Naive thymus-derived CD4-positive, alpha-beta T cell (primary cell): ENCODE measurements at regions not wholly inside any gene's neighbourhood (a gene's known extent, or its start where the extent isn't known, plus 50 kb on each side); places are given as distances from the start of the nearest gene placed in this dataset.

Experiments
- ATAC-seq: fragments of 150-1000 bp; cut with Tn5 transposase; 2 replicates; pipeline ENCODE4 v1.10.0; 2021; ENCODE audit warnings: mild to moderate bottlenecking, moderate library complexity
- CTCF ChIA-PET: fragments of 350-600 bp; sonication (Branson Sonifier 250); formaldehyde crosslinking; loops from one replicate; lab custom pipeline; 2021; ENCODE audit warnings: antibody characterized with exemption; lab: Charles Lee
- POLR2A ChIA-PET: fragments of 350-600 bp; sonication (Branson Sonifier 250); formaldehyde crosslinking; loops from one replicate; lab custom pipeline; 2021; ENCODE audit warnings: antibody characterized with exemption, inconsistent platforms; lab: Charles Lee
- DNase-seq, 9 donors: peaks; one replicate each; pipeline versions ENCODE4 v3.0.0 to v3.0.0-alpha.2; 2020 to 2022; ENCODE audit warnings: mixed read lengths in 1 of 9
- H3K27ac ChIP-seq: one replicate; pipeline ENCODE4 v1.7.0; 2013; ENCODE audit warnings: mild to moderate bottlenecking, low read depth, low read length, moderate library complexity
- H3K27me3 ChIP-seq, 2 donors: one replicate each; pipeline ENCODE4 v1.7.0; 2013; ENCODE audit warnings: low read length in 2 of 2, mild to moderate bottlenecking in 2 of 2, moderate library complexity in 2 of 2; ENCODE audit not compliant: control insufficient read depth in 2 of 2, insufficient read depth in 2 of 2
- H3K36me3 ChIP-seq, 3 experiments: 1 replicate in 2 of 3; 2 replicates in 1 of 3; pipeline ENCODE4 v1.7.0; 2013; ENCODE audit warnings: low read length in 3 of 3, mild to moderate bottlenecking in 3 of 3, moderate library complexity in 1 of 3; ENCODE audit not compliant: insufficient read depth in 3 of 3, control insufficient read depth in 2 of 3
- H3K4me1 ChIP-seq, 2 donors: one replicate each; pipeline ENCODE4 v1.7.0; 2013; ENCODE audit warnings: low read length in 2 of 2, mild to moderate bottlenecking in 2 of 2, moderate library complexity in 1 of 2; ENCODE audit not compliant: control insufficient read depth in 2 of 2, insufficient read depth in 2 of 2
- H3K4me3 ChIP-seq: 2 replicates; pipeline ENCODE4 v1.7.0; 2013; ENCODE audit warnings: mild to moderate bottlenecking, low read length
- H3K9me3 ChIP-seq, 3 experiments: 1 replicate in 2 of 3; 2 replicates in 1 of 3; pipeline ENCODE4 v1.7.0; 2013; ENCODE audit warnings: low read length in 3 of 3; ENCODE audit not compliant: control insufficient read depth in 2 of 3
- H3K27ac Mint-ChIP-seq, 9 donors: one replicate each; pipeline ENCODE4 v1.8.0; 2020 to 2022; ENCODE audit warnings: mixed read lengths in 9 of 9, mild to moderate bottlenecking in 8 of 9, moderate library complexity in 5 of 9, inconsistent platforms in 2 of 9
- H3K27me3 Mint-ChIP-seq, 5 donors: one replicate each; pipeline ENCODE4 v1.8.0; 2021 to 2022; ENCODE audit warnings: mixed read lengths in 5 of 5, mild to moderate bottlenecking in 1 of 5
- H3K36me3 Mint-ChIP-seq, 5 donors: one replicate each; pipeline ENCODE4 v1.8.0; 2020 to 2022; ENCODE audit warnings: mixed read lengths in 5 of 5, mild to moderate bottlenecking in 3 of 5, inconsistent platforms in 1 of 5
- H3K4me1 Mint-ChIP-seq, 7 donors: one replicate each; pipeline ENCODE4 v1.8.0; 2020 to 2022; ENCODE audit warnings: mixed read lengths in 7 of 7, mild to moderate bottlenecking in 3 of 7, inconsistent platforms in 1 of 7
- H3K4me3 Mint-ChIP-seq, 10 donors: one replicate each; pipeline ENCODE4 v1.8.0; 2020 to 2022; ENCODE audit warnings: mild to moderate bottlenecking in 10 of 10, mixed read lengths in 10 of 10, moderate library complexity in 6 of 10, inconsistent platforms in 2 of 10
- H3K9me3 Mint-ChIP-seq, 11 donors: one replicate each; pipeline ENCODE4 v1.8.0; 2020 to 2022; ENCODE audit warnings: mixed read lengths in 11 of 11, mild to moderate bottlenecking in 4 of 11, inconsistent platforms in 1 of 11, moderate library complexity in 1 of 11
- intact Hi-C, 2 donors: fragments of 100-400 bp; cut with micrococcal nuclease; formaldehyde crosslinking; loops; one replicate each; pipeline ENCODE4 v1.15.1; 2023

- H3K4me3 Mint-ChIP-seq, result no peak overlapping the region
- Histone ChIP-seq H3K4me1 (no peaks in the 10 kb centered on the region), H3K36me3 (no peaks in the 10 kb centered on the region), H3K27me3 (no peaks in the 10 kb centered on the region), H3K4me3 (no peak overlapping the region), H3K27ac (no peak overlapping the region), H3K9me3 (no peaks in the 10 kb centered on the region)
- H3K36me3 Mint-ChIP-seq, result no peaks in the 10 kb centered on the region
- no peaks in the 10 kb centered on the region for H3K9me3 Mint-ChIP-seq
- no peak for ATAC-seq
- no peak for DNase-seq
- ChIA-PET POLR2A (no interaction called here), CTCF (no interaction called here)
- intact Hi-C loops, result no loop called here
- no peak overlapping the region for H3K27ac Mint-ChIP-seq
- H3K4me1 Mint-ChIP-seq, result no peaks in the 10 kb centered on the region
- H3K27me3 Mint-ChIP-seq, result peaks cover 3 to 26% (median 17%) of the 10 kb centered on the region in 5 donors
Measured at GRCh38 chr1:4590756-4591155, 63.7 kb upstream of the AJAP1 start.

GRCh38 chr1:4591926-4592325, 62.5 kb upstream of the AJAP1 start:
- no peaks in the 10 kb centered on the region for H3K36me3 ChIP-seq
- no peak overlapping the region for H3K27ac Mint-ChIP-seq
- no peak for DNase-seq
- H3K4me3 ChIP-seq, result no peak overlapping the region
- no peaks in the 10 kb centered on the region for H3K36me3 Mint-ChIP-seq
- no peaks in the 10 kb centered on the region for H3K4me1 Mint-ChIP-seq
- no peaks in the 10 kb centered on the region for H3K9me3 Mint-ChIP-seq
- peaks cover 0 to 15% (median 6%) of the 10 kb centered on the region in 5 donors for H3K27me3 Mint-ChIP-seq
- H3K9me3 ChIP-seq, result no peaks in the 10 kb centered on the region
- ChIA-PET POLR2A (no interaction called here), CTCF (interaction anchor here (0.6 kb wide), 1 partner anchor 60 kb away, joined by 6 read pairs; no protein-coding TSS in a partner anchor)
- no peaks in the 10 kb centered on the region for H3K4me1 ChIP-seq
- no peaks in the 10 kb centered on the region for H3K27me3 ChIP-seq
- no peak for ATAC-seq
- no peak overlapping the region for H3K27ac ChIP-seq
- no peak overlapping the region for H3K4me3 Mint-ChIP-seq
- intact Hi-C loops, result no loop called here

GRCh38 chr1:4593106-4593505, 61.3 kb upstream of the AJAP1 start:
- ATAC-seq (no peak), DNase-seq (no peak)
- POLR2A ChIA-PET, result no interaction called here
- H3K27ac ChIP-seq, result no peak overlapping the region
- no peaks in the 10 kb centered on the region for H3K36me3 ChIP-seq
- H3K36me3 Mint-ChIP-seq, result no peaks in the 10 kb centered on the region
- H3K4me3 ChIP-seq, result no peak overlapping the region
- H3K4me1 ChIP-seq, result no peaks in the 10 kb centered on the region
- intact Hi-C loops, result no loop called here
- H3K4me1 Mint-ChIP-seq, result no peaks in the 10 kb centered on the region
- H3K27ac Mint-ChIP-seq, result no peak overlapping the region
- CTCF ChIA-PET, result no interaction called here
- H3K27me3 ChIP-seq, result no peaks in the 10 kb centered on the region
- no peak overlapping the region for H3K4me3 Mint-ChIP-seq
- no peaks in the 10 kb centered on the region for H3K9me3 ChIP-seq
- H3K9me3 Mint-ChIP-seq, result peaks cover 0 to 3% (median 0%) of the 10 kb centered on the region in 11 donors
- peaks cover 0 to 9% (median 3%) of the 10 kb centered on the region in 5 donors for H3K27me3 Mint-ChIP-seq

GRCh38 chr1:4594286-4594991, 60.0 kb upstream of the AJAP1 start:
- H3K27ac Mint-ChIP-seq, result no peak overlapping the region

GRCh38 chr1:4595341-4596225, 58.8 kb upstream of the AJAP1 start:
- Histone ChIP-seq H3K27me3 (no peaks in the 10 kb centered on the region), H3K36me3 (no peaks in the 10 kb centered on the region), H3K9me3 (no peaks in the 10 kb centered on the region), H3K27ac (no peak overlapping the region), H3K4me3 (no peak overlapping the region), H3K4me1 (no peaks in the 10 kb centered on the region)
- intact Hi-C loops, result no loop called here
- no peak for DNase-seq
- no peaks in the 10 kb centered on the region for H3K4me1 Mint-ChIP-seq
- H3K9me3 Mint-ChIP-seq, result peaks cover 0 to 3% (median 0%) of the 10 kb centered on the region in 11 donors
- no peak overlapping the region for H3K4me3 Mint-ChIP-seq
- ATAC-seq, result no peak
- H3K27ac Mint-ChIP-seq, result no peak overlapping the region
- POLR2A ChIA-PET, result no interaction called here
- H3K36me3 Mint-ChIP-seq, result no peaks in the 10 kb centered on the region
- CTCF ChIA-PET, result no interaction called here
- peaks cover 0 to 7% (median 4%) of the 10 kb centered on the region in 5 donors for H3K27me3 Mint-ChIP-seq

More at GRCh38 chr1:4594286-4594991, 60.0 kb upstream of the AJAP1 start:
- ChIA-PET CTCF (no interaction called here), POLR2A (no interaction called here)
- DNase-seq (no peak), ATAC-seq (no peak)
- H3K9me3 ChIP-seq, result no peaks in the 10 kb centered on the region
- no peaks in the 10 kb centered on the region for H3K4me1 Mint-ChIP-seq
- H3K27me3 Mint-ChIP-seq, result peaks cover 0 to 9% (median 4%) of the 10 kb centered on the region in 5 donors
- H3K36me3 ChIP-seq, result no peaks in the 10 kb centered on the region
- no peaks in the 10 kb centered on the region for H3K4me1 ChIP-seq
- no peak overlapping the region for H3K4me3 ChIP-seq
- intact Hi-C loops, result no loop called here
- no peaks in the 10 kb centered on the region for H3K27me3 ChIP-seq
- no peak overlapping the region for H3K4me3 Mint-ChIP-seq
- H3K36me3 Mint-ChIP-seq, result no peaks in the 10 kb centered on the region
- H3K9me3 Mint-ChIP-seq, result peaks cover 0 to 3% (median 0%) of the 10 kb centered on the region in 11 donors
- no peak overlapping the region for H3K27ac ChIP-seq

GRCh38 chr1:4596486-4596885, 57.9 kb upstream of the AJAP1 start:
- Histone ChIP-seq H3K4me1 (no peaks in the 10 kb centered on the region), H3K36me3 (no peaks in the 10 kb centered on the region), H3K27ac (no peak overlapping the region), H3K4me3 (no peak overlapping the region), H3K27me3 (no peaks in the 10 kb centered on the region), H3K9me3 (no peaks in the 10 kb centered on the region)
- intact Hi-C loops, result no loop called here
- H3K9me3 Mint-ChIP-seq, result peaks cover 0 to 3% (median 0%) of the 10 kb centered on the region in 11 donors
- ATAC-seq (no peak), DNase-seq (no peak)
- no peaks in the 10 kb centered on the region for H3K4me1 Mint-ChIP-seq
- POLR2A ChIA-PET, result no interaction called here
- peaks cover 0 to 10% (median 6%) of the 10 kb centered on the region in 5 donors for H3K27me3 Mint-ChIP-seq
- H3K4me3 Mint-ChIP-seq, result no peak overlapping the region
- H3K27ac Mint-ChIP-seq, result no peak overlapping the region
- CTCF ChIA-PET, result no interaction called here
- H3K36me3 Mint-ChIP-seq, result no peaks in the 10 kb centered on the region
